ENCODE measurements at regions not wholly inside any gene's neighbourhood (a gene's known extent, or its start where the extent isn't known, plus 50 kb on each side); places are given as distances from the start of the nearest gene placed in this dataset.

DNA sequence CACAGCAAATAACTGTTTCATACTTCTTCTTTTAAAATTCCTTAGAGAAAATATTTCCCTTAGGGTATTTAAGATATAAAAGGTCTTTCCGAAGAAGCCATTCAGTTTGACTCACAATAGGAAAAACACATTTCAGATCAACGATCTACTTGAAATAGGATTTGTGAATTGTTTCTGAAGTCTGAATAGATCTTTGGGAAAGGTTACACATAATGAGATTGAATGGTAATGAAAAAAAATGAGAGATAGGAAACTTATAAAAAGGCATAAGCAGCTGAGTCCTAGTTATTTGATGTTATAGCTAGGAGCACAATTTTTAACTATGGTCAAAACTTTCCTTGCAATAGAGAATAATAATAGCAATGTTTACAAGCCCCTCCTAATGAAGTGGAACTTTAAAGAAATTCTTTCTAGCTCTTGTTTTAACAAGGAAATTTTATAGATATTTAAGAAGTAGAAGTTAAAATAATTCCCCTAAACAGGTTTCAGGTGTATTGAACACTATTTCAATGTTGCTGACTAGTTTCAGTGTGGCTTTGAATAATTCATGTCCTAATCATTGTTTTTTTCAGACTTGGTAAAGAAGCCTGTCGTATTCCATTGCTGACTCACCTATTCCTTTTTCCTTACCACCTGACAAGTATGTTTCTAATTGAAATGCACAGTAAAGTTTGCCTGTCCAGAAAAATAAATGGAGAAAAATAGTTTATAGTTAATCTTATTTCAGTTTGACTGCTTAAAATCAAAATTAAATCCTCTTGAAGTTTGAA is 89.1 kb downstream of the PCDH18 start:
- TF ChIP-seq POLR2AphosphoS5 (IDR thresholded peaks at IDR 0.05; ENCODE audit: low read depth) (no peak), SPI1 (IDR thresholded peaks at IDR 0.05; ENCODE audit: borderline replicate concordance, low read depth) (no peak), GABPA (IDR thresholded peaks at IDR 0.05; ENCODE audit: low read depth) (no peak)
- TF ChIP-seq, protein P1, sequence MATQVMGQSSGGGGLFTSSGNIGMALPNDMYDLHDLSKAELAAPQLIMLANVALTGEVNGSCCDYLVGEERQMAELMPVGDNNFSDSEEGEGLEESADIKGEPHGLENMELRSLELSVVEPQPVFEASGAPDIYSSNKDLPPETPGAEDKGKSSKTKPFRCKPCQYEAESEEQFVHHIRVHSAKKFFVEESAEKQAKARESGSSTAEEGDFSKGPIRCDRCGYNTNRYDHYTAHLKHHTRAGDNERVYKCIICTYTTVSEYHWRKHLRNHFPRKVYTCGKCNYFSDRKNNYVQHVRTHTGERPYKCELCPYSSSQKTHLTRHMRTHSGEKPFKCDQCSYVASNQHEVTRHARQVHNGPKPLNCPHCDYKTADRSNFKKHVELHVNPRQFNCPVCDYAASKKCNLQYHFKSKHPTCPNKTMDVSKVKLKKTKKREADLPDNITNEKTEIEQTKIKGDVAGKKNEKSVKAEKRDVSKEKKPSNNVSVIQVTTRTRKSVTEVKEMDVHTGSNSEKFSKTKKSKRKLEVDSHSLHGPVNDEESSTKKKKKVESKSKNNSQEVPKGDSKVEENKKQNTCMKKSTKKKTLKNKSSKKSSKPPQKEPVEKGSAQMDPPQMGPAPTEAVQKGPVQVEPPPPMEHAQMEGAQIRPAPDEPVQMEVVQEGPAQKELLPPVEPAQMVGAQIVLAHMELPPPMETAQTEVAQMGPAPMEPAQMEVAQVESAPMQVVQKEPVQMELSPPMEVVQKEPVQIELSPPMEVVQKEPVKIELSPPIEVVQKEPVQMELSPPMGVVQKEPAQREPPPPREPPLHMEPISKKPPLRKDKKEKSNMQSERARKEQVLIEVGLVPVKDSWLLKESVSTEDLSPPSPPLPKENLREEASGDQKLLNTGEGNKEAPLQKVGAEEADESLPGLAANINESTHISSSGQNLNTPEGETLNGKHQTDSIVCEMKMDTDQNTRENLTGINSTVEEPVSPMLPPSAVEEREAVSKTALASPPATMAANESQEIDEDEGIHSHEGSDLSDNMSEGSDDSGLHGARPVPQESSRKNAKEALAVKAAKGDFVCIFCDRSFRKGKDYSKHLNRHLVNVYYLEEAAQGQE (IDR thresholded peaks at IDR 0.05; ENCODE audit: insufficient replicate concordance, low read depth), result no peak
- TF ChIP-seq, protein P2, sequence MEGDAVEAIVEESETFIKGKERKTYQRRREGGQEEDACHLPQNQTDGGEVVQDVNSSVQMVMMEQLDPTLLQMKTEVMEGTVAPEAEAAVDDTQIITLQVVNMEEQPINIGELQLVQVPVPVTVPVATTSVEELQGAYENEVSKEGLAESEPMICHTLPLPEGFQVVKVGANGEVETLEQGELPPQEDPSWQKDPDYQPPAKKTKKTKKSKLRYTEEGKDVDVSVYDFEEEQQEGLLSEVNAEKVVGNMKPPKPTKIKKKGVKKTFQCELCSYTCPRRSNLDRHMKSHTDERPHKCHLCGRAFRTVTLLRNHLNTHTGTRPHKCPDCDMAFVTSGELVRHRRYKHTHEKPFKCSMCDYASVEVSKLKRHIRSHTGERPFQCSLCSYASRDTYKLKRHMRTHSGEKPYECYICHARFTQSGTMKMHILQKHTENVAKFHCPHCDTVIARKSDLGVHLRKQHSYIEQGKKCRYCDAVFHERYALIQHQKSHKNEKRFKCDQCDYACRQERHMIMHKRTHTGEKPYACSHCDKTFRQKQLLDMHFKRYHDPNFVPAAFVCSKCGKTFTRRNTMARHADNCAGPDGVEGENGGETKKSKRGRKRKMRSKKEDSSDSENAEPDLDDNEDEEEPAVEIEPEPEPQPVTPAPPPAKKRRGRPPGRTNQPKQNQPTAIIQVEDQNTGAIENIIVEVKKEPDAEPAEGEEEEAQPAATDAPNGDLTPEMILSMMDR (IDR thresholded peaks at IDR 0.05; ENCODE audit: insufficient read depth, low read length), result no peak
- no peak overlapping the region for H3K4me3 ChIP-seq (replicated peaks; ENCODE audit: insufficient read depth, low read length)
- DNase-seq (ENCODE audit: low read depth in 1 of 2, low spot score in 1 of 2), result no peak
- H3K27ac ChIP-seq (replicated peaks), result no peak overlapping the region
- H3K27me3 ChIP-seq (ENCODE audit: insufficient read depth, poor library complexity, severe bottlenecking), result no peaks in the 10 kb centered on the region

DNA sequence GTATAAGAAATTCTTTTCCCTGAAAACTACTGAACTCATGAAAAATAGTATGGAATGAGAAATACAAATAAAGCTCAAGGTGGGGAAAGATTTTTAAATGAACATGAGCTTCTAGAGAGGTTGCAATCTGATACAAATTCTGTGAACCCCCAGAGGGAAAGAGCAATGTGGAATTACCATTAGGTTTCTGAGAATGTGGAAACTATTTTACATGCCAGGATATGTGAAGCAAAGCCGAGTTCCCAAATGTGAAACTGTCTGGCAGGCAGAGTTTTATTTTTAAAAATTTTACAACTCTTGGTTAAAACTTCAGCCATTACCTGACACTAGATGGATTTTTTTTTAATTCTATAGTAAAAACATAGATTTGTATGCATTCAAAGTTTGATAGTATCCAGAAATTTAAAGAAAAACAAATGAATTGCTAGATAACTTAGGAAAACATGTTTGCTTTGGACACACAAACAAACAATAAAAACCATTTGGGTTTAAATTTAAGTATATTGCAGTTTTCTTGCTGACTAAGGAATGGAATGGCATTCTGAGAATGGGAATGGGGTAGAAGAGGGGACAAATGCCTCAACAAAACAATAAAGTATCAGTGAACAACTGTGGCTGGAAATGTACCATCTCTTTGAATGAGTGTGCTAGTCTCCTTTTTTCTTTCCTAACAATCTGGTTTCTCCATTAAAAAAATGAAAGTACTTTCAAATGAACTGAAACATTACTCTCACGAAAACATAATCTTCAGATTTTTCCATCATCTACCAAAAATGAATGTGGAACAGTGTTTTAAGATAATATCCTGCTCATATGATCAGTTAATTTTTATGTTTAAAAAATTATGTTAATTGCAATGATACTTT is 99.6 kb downstream of the PCDH18 start:
- H3K27me3 ChIP-seq (ENCODE audit: insufficient read depth, poor library complexity, severe bottlenecking), result no peaks in the 10 kb centered on the region
- H3K27ac ChIP-seq (replicated peaks), result no peak overlapping the region
- TF ChIP-seq SPI1 (IDR thresholded peaks at IDR 0.05; ENCODE audit: borderline replicate concordance, low read depth), result no peak
- TF ChIP-seq GABPA (IDR thresholded peaks at IDR 0.05; ENCODE audit: low read depth), result no peak
- TF ChIP-seq, protein P1 (IDR thresholded peaks at IDR 0.05; ENCODE audit: insufficient replicate concordance, low read depth), result no peak
- TF ChIP-seq POLR2AphosphoS5 (IDR thresholded peaks at IDR 0.05; ENCODE audit: low read depth), result no peak
- TF ChIP-seq, protein P2 (IDR thresholded peaks at IDR 0.05; ENCODE audit: insufficient read depth, low read length), result no peak
- DNase-seq (ENCODE audit: low read depth in 1 of 2, low spot score in 1 of 2), result no peak
- no peak overlapping the region for H3K4me3 ChIP-seq (replicated peaks; ENCODE audit: insufficient read depth, low read length)

DNA sequence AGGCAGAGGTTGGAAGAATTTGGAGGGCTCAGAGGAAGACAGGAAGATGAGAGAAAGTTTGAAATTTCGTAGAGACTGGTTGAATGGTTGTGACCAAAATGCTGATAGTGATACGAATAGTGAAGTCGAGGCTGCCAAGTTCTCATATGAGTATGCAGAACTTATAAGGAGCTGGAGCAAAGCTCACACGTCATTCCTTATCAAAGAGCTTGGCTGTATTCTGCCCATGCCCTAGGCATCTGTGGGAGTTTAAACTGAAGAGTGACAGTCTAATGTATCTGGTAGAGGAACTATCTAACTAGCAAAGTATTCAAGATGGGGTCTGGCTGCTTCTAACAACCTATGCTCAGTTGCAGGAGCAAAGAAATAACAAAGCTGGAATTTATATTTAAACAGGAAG is 102.1 kb downstream of the PCDH18 start:
- no peak for DNase-seq (ENCODE audit: low read depth in 1 of 2, low spot score in 1 of 2)
- H3K27me3 ChIP-seq (ENCODE audit: insufficient read depth, poor library complexity, severe bottlenecking), result no peaks in the 10 kb centered on the region
- H3K4me3 ChIP-seq (replicated peaks; ENCODE audit: insufficient read depth, low read length), result no peak overlapping the region
- TF ChIP-seq POLR2AphosphoS5 (IDR thresholded peaks at IDR 0.05; ENCODE audit: low read depth), result no peak
- TF ChIP-seq SPI1 (IDR thresholded peaks at IDR 0.05; ENCODE audit: borderline replicate concordance, low read depth), result no peak
- TF ChIP-seq, protein P1 (IDR thresholded peaks at IDR 0.05; ENCODE audit: insufficient replicate concordance, low read depth), result no peak
- no peak for TF ChIP-seq GABPA (IDR thresholded peaks at IDR 0.05; ENCODE audit: low read depth)
- TF ChIP-seq, protein P2 (IDR thresholded peaks at IDR 0.05; ENCODE audit: insufficient read depth, low read length), result no peak
- no peak overlapping the region for H3K27ac ChIP-seq (replicated peaks)

Measured in HL-60 (cell line).